Ascending aorta (tissue), 2 donors: ENCODE measurements at regions not wholly inside any gene's neighbourhood (a gene's known extent, or its start where the extent isn't known, plus 50 kb on each side); places are given as distances from the start of the nearest gene placed in this dataset.

ENCODE experiments used
- DNase-seq, 2 donors: peaks; one replicate each; pipeline ENCODE4 v3.0.0-alpha.2; 2019; ENCODE audit warnings: low spot score in 2 of 2
- H3K27ac ChIP-seq, 2 donors: fragments of 200-600 bp; sonication (generic); one replicate each; pipeline ENCODE4 v1.5.1; 2016 to 2017; ENCODE audit warnings: mild to moderate bottlenecking in 1 of 2
- H3K27me3 ChIP-seq: fragments of 200-600 bp; sonication (generic); one replicate; pipeline ENCODE4 v1.5.1; 2017
- H3K36me3 ChIP-seq, 2 donors: fragments of 200-600 bp; sonication (generic); one replicate each; pipeline ENCODE4 v1.5.1; 2016
- H3K4me1 ChIP-seq, 2 donors: fragments of 200-600 bp; sonication (generic); one replicate each; pipeline ENCODE4 v1.5.1; 2016 to 2017; ENCODE audit warnings: mild to moderate bottlenecking in 1 of 2
- H3K4me3 ChIP-seq, 2 donors: fragments of 200-600 bp; sonication (generic); one replicate each; pipeline ENCODE4 v1.5.1; 2016 to 2017; ENCODE audit warnings: mild to moderate bottlenecking in 1 of 2
- H3K9me3 ChIP-seq, 2 donors: fragments of 200-600 bp; sonication (generic); one replicate each; pipeline ENCODE4 v1.5.1; 2016
- intact Hi-C: fragments of 100-400 bp; cut with DNase I; formaldehyde crosslinking; loops from one replicate; pipeline ENCODE4 v1.15.1; 2023
- TF ChIP-seq, protein P1 (sequence below), 3 experiments: fragments of 200-600 bp in 2 of 3; fragments of 450-650 bp in 1 of 3; sonication (generic) in 2 of 3; IDR thresholded peaks; one replicate each; pipeline ENCODE4 v1.5.1; 2016 to 2019; ENCODE audit warnings: antibody characterized with exemption in 3 of 3, mild to moderate bottlenecking in 1 of 3, moderate library complexity in 1 of 3

DNA sequence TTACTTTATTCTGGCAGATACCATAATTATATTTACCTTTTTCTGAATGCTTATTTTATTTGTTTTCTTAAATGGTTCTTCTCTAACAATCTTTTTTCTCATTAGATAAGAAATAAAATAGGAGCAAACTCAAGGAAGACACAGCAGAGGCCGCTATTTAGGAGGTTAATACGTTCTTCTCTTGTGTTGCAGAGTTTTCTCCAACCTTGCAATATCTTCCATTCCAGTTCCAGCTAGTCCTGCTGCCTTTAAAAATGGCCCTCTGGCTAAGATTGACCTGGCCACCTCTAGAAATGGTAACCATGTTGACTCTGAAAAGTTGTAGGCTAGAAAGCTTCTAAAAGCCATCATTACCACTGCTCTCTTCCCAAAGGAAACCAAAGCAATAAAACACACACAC, 718.8 kb downstream of the MAT2B start:
- H3K27ac ChIP-seq = no peak overlapping the region
- no peaks in the 10 kb centered on the region for H3K4me1 ChIP-seq
- TF ChIP-seq, protein P1, sequence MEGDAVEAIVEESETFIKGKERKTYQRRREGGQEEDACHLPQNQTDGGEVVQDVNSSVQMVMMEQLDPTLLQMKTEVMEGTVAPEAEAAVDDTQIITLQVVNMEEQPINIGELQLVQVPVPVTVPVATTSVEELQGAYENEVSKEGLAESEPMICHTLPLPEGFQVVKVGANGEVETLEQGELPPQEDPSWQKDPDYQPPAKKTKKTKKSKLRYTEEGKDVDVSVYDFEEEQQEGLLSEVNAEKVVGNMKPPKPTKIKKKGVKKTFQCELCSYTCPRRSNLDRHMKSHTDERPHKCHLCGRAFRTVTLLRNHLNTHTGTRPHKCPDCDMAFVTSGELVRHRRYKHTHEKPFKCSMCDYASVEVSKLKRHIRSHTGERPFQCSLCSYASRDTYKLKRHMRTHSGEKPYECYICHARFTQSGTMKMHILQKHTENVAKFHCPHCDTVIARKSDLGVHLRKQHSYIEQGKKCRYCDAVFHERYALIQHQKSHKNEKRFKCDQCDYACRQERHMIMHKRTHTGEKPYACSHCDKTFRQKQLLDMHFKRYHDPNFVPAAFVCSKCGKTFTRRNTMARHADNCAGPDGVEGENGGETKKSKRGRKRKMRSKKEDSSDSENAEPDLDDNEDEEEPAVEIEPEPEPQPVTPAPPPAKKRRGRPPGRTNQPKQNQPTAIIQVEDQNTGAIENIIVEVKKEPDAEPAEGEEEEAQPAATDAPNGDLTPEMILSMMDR (IDR thresholded peaks at IDR 0.05) = no peak
- H3K9me3 ChIP-seq = no peaks in the 10 kb centered on the region
- no peak overlapping the region for H3K4me3 ChIP-seq
- DNase-seq = no peak
- no peaks in the 10 kb centered on the region for H3K27me3 ChIP-seq
- intact Hi-C loops = no loop called here
- no peaks in the 10 kb centered on the region for H3K36me3 ChIP-seq

DNA sequence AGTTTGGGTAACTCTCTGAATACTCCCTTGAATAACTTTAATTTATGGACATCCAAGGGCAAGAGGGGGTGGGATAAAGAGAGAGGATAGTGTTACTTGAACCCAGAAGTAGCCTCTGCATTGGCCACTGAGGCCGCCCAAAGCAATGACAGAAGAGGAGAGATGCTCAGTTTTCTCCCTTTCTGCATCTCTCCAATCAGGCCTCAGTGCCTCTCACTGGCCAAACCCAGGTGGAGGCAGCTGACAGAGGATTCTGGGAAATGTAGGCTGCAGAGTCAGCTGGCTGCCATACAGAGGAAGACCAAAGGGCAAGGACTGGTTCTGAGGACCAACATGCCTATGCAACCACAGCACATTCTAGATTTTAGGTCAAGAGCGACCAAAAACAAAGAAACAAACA, 719.4 kb downstream of the MAT2B start:
- no peaks in the 10 kb centered on the region for H3K9me3 ChIP-seq
- no peak for DNase-seq
- TF ChIP-seq, protein P1 (IDR thresholded peaks at IDR 0.05) = no peak
- H3K36me3 ChIP-seq = no peaks in the 10 kb centered on the region
- intact Hi-C loops = no loop called here
- no peak overlapping the region for H3K27ac ChIP-seq
- H3K27me3 ChIP-seq = no peaks in the 10 kb centered on the region
- no peaks in the 10 kb centered on the region for H3K4me1 ChIP-seq
- no peak overlapping the region for H3K4me3 ChIP-seq

DNA sequence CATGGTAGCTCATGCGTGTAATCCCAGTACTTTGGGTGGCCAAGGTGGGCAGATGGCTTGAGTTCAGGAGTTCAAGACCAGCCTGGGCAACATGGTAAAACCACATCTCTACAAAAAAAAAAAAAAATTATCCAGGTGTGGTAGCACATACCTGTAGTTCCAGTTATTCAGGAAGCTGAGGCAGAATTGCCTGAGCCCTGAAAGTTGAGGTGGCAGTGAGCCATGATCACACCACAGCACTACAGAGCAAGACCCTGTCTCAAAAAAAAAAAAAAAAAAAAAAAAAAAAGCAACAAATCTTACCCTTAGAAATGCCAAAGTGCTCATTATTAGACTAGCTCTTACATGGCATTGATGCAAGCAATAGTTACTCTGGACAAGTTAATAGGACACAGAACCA, 724.9 kb downstream of the MAT2B start:
- Histone ChIP-seq H3K4me3 (no peak overlapping the region), H3K36me3 (no peaks in the 10 kb centered on the region), H3K4me1 (no peaks in the 10 kb centered on the region), H3K9me3 (no peaks in the 10 kb centered on the region), H3K27me3 (no peaks in the 10 kb centered on the region), H3K27ac (no peak overlapping the region)
- DNase-seq = no peak
- intact Hi-C loops = no loop called here
- TF ChIP-seq, protein P1 (IDR thresholded peaks at IDR 0.05) = no peak

DNA sequence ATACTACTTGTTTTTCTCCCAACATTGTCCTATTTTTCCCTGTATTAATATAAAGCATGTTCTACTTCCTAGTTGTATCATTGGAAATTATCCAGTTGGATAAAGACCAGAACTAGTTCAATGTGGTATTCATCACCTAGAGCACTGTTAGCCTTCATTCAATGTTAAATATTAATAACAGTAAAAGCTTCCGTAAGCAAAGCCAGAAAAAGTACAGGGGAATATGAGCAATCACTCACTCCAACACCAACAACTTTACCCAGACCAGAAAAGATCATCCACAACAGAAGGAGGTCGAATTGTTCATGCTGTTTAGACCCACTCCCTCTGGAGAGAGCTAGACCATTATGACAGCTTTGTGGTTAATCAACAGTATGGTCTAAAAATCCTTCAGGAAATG, 728.4 kb downstream of the MAT2B start:
- Histone ChIP-seq H3K9me3 (no peaks in the 10 kb centered on the region), H3K27ac (no peak overlapping the region), H3K4me1 (no peaks in the 10 kb centered on the region), H3K27me3 (no peaks in the 10 kb centered on the region), H3K4me3 (no peak overlapping the region), H3K36me3 (no peaks in the 10 kb centered on the region)
- TF ChIP-seq, protein P1 (IDR thresholded peaks at IDR 0.05) = no peak
- intact Hi-C loops = no loop called here
- no peak for DNase-seq

DNA sequence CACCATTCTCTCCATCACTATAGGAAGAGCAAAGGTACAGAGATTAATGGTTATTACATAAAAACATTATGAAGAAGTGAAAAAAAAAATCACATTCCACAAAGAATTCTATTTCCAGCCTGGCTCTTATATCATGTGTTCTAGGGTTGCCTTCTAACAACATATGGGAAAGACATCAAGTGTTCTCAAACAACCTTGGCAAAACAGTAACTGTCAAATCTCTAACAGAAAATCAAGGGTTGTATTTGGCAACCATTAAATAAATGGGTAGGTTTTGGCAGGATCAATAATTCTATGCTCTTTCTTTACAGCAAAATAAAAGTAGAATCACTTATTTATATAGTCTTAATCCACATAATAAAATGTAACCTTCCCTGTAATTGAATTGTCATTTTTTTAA, 728.9 kb downstream of the MAT2B start:
- intact Hi-C loops = no loop called here
- TF ChIP-seq, protein P1 (IDR thresholded peaks at IDR 0.05) = no peak
- Histone ChIP-seq H3K36me3 (no peaks in the 10 kb centered on the region), H3K27ac (no peak overlapping the region), H3K4me3 (no peak overlapping the region), H3K27me3 (no peaks in the 10 kb centered on the region), H3K4me1 (no peaks in the 10 kb centered on the region), H3K9me3 (no peaks in the 10 kb centered on the region)
- no peak for DNase-seq

DNA sequence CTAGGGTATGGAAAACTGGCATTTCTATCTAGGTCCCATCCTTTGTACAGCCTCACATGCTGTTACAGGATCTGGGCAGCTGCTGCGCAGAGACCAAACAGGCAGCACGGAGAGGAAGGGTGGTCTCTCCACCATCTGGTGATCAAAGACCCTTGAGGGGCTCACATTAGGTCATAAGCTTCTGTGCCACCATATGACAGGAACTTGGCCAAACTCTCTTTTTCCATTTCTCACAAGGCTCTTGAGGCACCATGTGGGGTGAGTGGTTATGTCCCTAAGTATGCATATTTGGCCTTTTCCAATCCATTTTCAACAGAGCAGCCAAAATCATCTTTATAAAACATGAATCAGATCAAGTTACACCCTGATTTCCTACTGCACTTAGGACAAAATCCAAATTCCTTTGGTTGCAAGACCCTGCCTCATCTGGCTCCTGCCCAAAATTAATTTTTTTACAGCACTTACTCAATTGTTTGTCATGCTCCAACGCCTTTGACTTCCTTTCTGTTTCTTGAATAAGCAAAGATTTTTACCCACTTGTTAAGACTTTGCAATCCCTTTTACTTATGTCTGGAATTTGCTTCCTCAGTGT, 730.0 kb downstream of the MAT2B start:
- TF ChIP-seq, protein P1 (IDR thresholded peaks at IDR 0.05) = no peak
- Histone ChIP-seq H3K27ac (no peak overlapping the region), H3K4me3 (no peak overlapping the region), H3K36me3 (no peaks in the 10 kb centered on the region), H3K4me1 (no peaks in the 10 kb centered on the region), H3K27me3 (no peaks in the 10 kb centered on the region), H3K9me3 (no peaks in the 10 kb centered on the region)
- DNase-seq = no peak
- intact Hi-C loops = no loop called here
